HG03469 (cell line): ENCODE measurements at regions not wholly inside any gene's neighbourhood (a gene's known extent, or its start where the extent isn't known, plus 50 kb on each side); places are given as distances from the start of the nearest gene placed in this dataset.

ENCODE experiments used
- ATAC-seq: cut with Tn5 transposase; IDR thresholded peaks from one replicate; pipeline ENCODE4 v1.9.1; 2021; ENCODE audit warnings: mild to moderate bottlenecking, moderate library complexity, moderate number of reproducible peaks; ENCODE audit not compliant: unreplicated experiment

DNA sequence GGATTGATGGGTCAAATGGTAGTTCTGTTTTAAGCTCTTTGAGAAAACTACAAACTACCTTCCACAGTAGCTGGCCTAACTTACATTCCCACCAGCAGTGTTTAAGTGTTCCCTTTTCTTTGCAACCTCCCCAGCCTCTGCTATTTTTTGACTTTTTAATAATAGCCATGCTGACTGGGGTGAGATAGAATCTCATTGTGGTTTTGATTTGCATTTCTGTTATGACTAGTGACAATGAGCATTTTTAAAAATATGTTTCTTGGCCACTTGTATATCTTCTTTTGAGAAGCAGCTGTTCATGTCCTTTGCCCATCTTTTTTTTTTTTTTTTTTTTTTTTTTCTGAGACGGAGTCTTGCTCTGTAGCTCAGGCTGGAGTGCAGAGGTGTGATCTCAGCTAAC is 155.2 kb upstream of the BMPER start:
- ATAC-seq: peak; percentile 91

DNA sequence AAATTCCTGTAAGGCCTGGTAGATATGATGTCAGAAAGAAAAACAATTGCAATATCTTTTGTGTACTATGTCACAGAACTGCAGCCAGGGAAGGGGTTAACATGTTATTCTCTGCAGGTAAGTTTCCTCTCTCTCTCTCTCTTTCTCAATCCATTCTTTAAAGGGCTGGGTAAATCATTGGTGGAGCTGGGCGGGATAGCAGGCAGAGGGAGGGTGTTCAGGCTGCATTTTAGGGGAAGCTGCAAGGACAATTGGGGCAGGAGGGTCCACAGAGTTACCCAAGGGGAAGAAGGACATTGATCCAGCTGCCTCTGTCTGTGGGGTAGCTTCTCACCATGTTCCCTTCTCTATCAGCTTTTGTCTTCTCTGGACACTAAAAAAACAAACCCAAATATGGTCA is 153.9 kb upstream of the BMPER start:
- ATAC-seq: no peak

DNA sequence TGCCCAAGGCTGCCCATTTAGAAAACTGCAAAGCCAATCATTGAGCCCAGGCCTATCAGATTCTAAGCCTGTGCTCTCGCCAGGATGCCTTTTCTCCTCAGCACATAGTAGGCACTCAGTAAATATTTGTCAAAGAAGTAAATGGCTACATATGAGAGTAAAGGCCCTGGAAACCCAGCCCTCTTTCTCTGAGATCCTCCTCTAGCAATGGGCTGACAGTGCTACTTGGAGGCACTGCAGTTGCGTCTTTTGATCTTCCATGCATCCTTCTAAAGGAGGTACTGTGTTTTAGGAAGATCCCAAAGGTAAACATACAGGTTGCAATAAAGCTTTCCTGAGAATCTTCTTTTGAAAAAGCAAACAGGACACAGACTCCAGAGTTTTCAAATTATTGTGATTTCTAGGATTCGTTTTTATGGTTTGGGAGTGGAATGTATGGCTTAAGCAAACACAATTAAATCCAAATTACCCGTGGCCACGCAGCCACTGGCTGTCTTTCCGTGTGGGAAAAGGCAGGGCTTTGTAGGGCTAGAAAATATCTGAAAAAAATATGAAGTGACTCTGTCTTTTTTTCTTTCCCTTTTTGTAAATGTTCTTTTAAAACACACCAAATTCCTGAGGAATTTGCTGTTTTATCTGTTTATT is 151.3 kb upstream of the BMPER start:
- no peak for ATAC-seq

DNA sequence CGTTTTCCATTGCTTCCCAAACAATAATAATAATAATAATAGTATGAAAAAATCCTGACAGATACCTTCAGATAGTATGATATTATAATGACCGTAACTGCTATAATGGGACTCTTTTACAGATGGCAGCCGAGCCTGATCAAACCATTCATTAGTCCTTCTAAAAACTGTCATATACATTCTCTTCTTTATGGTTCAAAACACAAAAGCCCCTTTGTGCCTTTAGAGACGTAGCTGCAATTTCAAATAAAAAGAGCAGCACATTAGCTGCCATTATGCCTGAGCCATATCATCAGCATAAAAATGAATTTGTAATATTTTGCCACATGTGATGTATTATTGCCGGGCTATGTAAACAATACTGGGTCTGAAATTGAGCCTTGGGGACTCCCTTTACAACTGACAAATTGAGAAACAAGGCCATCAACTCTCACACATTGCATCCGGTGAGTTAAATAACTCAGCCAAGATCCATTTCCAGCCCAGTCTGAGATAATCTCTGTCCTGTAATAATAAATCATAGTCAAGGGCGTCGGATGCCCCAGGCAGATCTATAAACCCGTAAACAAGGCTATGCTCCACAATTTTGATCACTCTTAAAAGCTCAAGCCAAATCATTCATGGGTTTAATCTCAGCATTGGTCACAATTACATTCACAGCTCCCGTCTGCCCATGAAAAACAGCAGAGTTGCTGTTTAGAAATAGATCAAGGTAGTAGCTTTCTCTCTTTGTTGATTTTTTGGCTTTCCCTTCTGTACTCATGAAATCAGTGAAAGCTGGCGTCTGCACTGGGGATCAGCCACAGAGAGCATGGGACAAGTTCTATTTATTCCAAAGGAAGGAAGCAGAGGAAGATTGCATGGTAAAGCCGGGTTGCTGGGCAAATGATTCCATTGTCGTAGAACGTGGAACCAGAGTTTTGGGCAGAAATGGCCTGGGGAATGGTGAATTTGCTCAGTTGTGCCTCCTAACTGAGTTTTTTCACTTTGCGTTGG is 150.1 kb upstream of the BMPER start:
- ATAC-seq: no peak

DNA sequence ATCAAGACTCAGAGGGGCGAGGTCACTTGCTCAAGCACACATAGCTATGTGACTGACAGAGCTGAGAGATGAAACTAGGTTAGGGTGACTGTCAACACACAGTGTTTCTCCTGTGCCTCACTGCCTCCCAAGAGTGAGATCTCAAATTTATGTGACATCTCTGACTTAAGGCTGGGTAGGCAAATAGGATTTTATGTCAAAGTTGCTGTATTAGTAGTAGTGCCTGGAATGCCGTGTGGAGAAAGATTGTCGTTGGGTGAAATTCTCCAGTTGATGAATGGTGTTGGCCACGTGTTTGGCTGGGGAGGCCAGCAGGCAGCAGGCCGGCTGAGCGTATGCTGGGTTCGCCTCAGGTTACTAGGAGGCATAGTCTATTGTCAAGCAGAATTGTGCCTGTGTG is 148.3 kb upstream of the BMPER start:
- no peak for ATAC-seq

DNA sequence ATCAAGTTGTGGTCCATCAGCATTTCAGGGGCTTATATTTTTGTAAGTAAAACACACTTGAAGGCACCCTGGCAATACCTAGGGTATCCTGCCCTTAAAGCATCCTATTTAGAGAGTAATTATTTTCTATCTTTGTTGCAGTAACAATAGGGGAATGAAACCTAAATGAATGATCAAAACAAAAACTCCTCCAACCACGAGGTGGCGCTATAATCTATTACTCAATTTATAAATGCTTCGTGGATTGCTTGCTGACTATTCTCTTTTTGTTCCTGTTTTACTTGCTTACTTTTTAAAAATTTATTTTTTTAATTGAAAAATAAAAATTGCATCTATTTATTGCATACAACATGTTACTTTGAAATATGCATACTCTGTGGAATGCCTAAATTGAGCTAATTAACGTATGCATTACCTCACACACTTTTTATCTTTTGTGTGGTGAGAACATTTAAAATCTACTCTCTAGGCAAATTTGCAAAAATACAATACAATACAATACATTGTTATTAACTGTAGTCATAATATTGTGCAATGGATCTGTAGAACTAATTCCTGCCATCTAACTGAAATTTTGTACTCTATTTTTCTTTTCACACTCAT is 147.7 kb upstream of the BMPER start:
- ATAC-seq: no peak

DNA sequence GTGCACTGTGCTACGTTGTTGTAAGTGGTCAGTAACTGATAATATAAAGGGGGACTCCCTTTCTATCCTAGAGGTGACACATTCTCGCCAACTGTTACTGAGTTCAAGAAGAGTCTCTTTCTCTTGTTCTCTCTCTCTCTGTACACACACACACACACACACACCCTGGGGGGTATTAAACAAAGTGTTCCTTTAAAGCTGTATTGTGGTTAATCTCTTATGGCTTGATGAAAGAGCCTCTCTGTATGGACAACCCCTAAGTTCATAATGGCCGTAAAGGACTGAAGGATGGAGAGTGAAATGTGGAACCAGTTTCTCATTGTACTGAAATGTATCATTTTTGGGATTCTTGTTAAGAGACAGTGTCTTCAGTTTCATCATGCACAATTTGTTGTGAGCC is 145.2 kb upstream of the BMPER start:
- no peak for ATAC-seq

DNA sequence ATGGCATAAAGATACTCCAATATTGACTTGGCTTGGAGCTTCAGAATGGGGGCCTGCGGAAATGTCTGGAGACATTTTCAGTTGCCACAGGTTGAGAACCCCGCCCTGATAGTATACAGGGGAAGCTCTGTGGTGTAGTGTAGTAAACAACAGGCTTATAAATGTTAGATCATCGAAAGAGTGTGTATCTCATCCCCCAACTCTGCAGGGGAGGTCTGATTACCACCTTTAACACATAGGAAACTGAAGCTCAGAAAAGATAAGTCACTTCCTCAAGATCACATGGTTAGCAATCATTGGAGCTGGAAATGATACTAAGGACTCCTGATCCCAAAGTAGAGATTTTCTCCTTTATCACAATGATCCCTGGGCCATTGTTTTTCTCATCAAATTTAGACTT is 144.5 kb upstream of the BMPER start:
- no peak for ATAC-seq

DNA sequence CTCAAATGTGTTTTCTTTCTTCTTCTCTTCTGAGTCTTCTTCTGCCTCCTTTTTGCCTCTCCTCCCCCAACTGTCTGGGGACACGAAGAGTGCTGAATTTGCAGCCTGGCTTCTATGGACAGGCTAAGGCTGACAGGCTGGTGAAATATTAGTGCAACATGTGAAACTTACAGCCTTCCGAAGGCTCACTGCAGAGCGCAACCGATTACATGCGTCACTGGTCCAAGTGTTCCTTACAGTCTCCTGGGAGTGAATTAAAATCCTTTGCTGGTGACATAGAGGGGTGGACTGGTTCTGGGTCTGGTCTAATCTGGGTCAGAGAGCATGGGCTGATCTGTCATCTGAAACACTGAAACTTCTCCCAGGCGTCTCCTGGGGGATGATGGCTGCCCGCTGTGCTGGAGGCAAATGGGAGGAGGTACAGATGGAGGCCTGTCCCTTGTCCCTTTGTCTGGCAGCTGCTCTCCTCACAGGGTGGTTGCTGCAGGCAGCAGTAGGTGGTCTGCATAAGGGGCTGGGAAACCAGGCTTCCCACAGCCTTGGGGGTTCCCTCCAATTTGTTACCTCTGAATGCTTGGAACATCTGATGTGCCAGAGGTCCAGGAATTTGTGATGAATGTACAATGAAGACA is 143.8 kb upstream of the BMPER start:
- ATAC-seq: no peak

DNA sequence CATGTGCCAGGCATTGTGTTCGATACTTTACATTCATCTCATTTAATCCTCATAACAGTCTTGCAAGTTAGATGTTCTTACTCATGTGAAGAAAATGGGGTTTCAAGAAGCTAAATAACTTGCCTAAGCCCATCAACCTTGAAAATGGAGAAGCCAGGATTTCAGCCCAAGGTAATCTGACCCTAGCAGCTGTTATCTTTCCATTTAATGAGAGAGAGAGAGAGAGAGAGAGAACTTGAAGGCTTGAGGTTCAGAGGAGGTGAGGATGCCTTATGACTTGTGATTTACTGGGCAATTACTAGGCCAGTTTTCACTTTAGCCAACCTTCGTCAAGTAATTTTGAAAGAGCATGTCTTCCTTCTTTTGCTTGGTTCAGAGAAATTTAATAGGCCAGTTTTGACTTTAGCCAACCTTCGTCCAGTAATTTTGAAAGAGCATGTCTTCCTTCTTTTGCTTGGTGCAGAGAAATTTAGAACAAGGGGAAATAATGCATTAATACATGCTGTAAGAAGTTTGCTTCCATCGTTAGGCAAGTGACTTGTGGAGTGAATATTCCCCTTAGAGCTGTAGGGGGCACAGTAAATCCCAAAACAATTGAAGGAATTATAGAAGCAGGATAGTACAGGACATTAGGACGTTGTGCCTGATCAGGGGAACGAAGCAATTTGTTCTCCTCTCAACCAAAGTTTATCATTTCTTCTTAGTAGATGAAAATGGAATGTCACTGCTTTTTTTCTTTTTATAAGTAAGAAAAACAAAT is 143.0 kb upstream of the BMPER start:
- no peak for ATAC-seq

DNA sequence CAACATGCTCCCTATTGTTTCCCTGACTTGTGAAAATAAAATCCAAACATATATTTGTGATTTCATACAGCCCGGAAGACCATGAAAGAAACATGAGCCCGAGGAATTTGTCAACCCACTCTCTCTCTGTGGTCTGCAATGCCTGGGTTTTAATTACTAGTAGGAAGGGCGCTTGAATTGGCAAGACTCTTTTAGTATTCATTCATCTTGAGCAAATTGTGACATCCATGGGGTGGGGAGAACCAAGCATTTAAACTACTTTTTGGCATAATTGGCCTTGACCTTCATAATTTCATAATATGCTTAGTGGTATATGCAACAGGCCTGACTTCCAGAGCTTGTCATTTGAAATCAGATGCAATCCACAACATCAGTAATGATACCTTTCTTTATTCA is 142.4 kb upstream of the BMPER start:
- no peak for ATAC-seq

DNA sequence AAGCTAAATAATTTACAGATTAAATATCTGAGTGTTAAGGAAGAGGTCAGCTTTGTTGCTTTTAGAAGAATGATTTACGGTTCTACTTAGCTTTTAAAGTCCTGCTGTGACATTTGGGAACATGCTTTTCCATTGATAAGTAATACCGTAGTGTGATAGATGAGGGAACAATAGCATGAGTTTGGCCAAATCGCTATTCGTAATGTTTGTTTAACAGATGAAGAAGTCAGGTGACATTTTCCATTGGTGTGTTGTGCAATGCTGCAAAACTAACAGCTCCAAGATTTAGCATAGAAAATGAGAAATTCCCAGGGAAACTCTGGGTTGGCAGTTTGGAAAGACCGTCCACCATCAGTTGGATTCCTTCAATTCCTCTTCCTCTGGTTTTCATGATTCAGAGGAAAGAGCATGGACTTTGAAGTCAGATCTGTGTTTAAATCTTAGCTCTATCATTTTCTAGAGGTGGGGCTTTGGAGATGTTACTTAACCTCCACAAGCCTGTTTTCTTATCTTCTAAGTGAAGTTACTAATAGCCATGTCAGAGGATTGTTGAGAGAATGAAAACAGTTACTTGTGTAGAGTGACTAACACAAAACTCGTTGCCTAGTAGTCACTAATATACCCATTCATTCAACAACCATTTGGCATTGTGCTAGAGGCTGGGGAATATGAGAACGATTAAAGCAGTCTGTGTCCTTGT is 140.4 kb upstream of the BMPER start:
- ATAC-seq: no peak

DNA sequence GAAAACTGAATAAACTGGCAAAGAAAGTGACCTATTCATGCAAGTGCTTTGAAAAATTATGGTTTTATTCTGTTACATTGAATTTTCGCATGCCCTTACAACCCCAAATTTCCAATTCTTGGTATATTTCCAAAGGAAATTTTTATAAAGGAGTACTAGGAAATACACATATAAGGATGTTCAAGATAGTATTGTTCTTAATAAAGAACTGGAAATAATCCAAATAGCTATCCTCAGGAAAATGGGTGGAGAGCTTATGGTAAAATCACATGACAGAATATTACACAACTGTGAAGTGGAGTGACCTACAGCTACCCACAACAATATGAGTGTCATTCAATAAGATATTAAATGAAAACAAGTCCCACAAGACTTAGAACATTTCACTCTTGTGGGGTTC is 138.9 kb upstream of the BMPER start:
- no peak for ATAC-seq

DNA sequence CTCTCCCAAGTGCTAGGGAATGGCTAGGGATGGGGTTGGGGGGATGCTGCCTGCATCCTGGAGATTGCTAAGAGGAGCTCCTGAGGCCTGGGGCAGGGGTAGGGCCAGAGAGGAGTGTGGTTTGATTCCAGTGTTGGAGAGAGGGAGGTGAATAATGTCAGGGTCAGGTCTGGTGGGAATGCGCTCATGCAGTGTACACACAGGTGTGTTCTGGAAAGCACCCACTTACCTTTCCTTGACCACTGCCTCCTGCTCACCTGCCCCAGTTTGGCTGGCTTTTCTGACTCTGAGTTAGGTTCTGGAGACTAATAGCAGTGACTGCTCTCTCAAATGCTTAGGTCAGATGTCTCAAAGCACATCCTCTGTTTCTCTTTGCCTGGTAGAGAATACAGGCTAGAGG is 135.4 kb upstream of the BMPER start:
- ATAC-seq: no peak

DNA sequence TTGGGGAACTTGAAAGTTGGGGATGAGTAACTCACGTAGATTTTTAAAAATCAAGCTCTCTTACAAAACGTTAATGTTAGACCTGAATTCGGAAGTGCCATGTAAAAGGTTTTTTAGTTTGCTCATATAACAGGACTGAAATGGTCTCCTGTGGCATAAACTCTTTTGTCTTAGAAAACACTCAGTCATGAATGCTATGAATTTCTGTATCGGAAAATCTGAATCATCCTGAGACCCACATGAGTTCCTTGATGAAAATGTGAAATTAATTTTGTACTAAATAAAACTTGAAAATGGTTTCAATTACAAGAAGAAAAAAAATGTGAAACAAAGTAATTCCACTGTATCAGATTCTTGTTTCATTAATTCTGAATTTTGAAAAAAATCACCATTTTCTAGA is 134.8 kb upstream of the BMPER start:
- no peak for ATAC-seq

DNA sequence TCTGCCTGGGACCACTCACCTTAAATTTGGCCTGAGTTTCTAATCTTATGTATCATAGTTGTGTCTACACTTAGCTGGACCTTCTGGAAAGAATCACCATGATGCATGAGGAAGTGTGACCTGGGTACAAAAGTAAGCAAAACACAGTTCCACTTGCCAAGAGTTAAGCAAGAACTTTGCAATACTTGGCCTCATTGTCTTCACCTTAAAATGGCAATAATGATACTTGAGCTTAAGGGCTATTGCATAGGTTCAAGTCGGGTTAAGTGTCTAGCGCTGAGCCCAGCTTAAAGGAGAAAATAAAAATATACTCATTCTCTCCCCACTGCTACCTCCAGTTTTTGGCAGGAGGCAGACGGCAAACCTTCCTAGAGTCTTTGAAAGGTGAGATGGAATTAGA is 133.9 kb upstream of the BMPER start:
- no peak for ATAC-seq

DNA sequence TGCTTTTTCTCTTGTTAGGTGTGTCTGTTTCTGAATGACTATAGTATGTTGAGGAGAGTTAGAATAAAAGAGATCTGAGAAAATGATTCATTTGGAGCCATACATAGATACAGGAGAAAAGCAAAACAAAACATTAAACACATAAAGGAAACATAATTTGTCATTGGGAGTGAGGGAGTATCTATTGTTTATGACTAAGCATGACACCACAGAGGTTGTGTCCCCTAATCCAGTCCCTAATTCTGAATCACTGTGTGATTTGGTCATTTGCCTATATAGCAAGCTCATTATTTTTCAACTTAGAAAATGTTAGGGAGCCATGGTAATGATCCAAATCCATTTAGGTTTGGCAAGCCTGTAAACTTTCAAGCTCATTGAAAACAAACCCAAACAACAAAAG is 132.3 kb upstream of the BMPER start:
- no peak for ATAC-seq

DNA sequence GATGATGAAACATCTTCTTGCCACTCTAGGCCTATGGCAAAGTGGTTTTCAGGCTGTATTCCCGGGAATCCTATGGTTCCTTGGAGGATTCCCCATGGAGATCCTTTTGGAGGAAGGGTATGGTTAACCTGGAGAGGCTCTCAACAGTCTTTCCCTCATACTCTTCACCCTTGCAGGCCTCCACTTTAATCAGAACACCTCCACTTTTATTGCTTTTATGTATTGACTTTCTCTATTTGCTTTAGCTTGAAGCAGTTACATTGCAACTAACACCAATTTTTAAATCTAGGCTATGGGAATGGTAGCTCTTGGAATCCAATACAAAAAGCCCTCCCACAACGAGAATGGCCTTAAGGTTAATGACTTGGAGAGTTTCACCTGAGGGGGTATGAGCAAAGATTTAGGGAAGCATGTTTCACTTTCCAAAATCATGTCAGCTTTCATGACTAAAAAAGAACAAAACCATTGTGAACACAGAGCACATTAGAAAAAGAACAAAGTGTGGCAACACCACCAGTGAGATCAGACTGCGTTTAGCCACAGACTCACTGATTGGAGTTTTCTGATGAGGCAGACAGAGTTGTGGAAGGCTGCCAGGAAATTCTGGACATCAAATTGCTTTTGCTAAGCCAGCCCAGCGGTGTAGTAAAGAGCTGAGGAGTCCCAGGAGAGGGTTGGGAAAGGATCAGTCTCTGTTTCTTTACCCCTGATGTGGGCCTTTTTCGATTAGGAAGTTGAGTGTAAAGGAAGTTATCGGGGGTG is 130.4 kb upstream of the BMPER start:
- ATAC-seq: no peak

DNA sequence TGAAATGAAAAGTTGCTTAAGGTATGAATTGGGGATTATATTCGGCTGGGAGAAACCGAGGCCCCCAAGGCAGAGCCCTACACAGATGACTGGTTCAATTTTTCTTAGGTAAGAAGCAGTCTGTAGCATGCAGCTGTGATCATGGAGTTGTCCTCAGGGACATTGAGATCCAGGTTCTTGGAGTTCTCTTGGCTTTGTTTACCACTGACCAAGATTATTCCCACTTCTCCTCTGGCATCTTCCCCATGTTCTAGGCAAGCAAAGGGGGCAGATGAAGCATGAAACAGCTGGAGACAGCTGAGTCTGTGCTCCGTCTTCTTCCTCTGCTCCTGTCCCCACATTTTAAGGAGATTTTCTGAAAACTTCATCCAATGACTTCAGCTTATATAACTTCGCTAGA is 129.5 kb upstream of the BMPER start:
- ATAC-seq: no peak
